VCaP (cell line): ENCODE measurements at regions not wholly inside any gene's neighbourhood (a gene's known extent, or its start where the extent isn't known, plus 50 kb on each side); places are given as distances from the start of the nearest gene placed in this dataset.
"Not testable (repeated sequence)": the region's sequence is repeated elsewhere in the genome, so short reads cannot be mapped to it uniquely, and the experiment has no call there.

Source experiments
- H3K27ac ChIP-seq: fragments of 450-650 bp; 2 replicates; pipeline ENCODE4 v1.5.1; 2017
- TF ChIP-seq, protein P1 (sequence below): fragments of 450-650 bp; conservative IDR thresholded peaks from 2 replicates; pipeline ENCODE4 v1.5.1; 2017; ENCODE audit warnings: mild to moderate bottlenecking, moderate library complexity

DNA sequence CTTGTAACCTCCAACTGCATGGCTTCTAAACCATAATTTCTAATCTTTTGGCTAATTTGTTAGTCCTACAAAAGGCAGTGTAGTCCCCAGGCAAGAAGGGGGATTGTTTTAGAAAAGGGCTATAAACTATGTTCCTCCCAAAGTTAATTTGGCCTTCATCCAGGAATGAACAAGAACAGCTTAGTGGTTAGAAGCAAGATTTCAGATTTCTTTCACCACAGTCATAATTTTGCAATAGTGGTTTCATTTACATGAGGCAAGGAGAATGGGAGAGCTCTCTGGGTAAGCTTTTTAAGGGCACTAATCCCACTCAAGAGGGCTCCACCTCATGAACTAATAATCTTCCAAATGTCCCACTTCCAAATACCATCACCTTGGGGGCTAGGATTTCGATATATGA is 1353.9 kb downstream of the NCAM2 start:
- TF ChIP-seq, protein P1, sequence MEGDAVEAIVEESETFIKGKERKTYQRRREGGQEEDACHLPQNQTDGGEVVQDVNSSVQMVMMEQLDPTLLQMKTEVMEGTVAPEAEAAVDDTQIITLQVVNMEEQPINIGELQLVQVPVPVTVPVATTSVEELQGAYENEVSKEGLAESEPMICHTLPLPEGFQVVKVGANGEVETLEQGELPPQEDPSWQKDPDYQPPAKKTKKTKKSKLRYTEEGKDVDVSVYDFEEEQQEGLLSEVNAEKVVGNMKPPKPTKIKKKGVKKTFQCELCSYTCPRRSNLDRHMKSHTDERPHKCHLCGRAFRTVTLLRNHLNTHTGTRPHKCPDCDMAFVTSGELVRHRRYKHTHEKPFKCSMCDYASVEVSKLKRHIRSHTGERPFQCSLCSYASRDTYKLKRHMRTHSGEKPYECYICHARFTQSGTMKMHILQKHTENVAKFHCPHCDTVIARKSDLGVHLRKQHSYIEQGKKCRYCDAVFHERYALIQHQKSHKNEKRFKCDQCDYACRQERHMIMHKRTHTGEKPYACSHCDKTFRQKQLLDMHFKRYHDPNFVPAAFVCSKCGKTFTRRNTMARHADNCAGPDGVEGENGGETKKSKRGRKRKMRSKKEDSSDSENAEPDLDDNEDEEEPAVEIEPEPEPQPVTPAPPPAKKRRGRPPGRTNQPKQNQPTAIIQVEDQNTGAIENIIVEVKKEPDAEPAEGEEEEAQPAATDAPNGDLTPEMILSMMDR, result no peak
- H3K27ac ChIP-seq, result no peak overlapping the region

DNA sequence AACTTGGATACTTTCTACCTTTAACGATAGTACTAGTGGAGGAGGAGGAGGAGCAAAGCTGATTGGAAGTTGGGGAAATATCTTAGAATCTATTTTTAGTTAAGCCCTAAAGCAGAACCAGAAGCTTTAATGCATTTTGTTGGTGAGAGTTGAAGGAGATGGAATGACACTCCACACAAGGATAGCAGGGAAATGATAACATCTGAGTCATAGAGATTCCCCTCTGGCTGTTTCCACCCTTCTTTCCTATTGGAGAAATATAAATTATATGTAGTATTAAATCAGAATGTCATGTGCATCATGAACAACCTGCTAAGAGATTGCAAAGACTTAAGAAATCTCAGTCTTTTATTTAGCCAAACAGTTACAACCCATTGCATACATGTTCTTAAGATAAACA is 1357.7 kb downstream of the NCAM2 start:
- TF ChIP-seq, protein P1, result no peak

DNA sequence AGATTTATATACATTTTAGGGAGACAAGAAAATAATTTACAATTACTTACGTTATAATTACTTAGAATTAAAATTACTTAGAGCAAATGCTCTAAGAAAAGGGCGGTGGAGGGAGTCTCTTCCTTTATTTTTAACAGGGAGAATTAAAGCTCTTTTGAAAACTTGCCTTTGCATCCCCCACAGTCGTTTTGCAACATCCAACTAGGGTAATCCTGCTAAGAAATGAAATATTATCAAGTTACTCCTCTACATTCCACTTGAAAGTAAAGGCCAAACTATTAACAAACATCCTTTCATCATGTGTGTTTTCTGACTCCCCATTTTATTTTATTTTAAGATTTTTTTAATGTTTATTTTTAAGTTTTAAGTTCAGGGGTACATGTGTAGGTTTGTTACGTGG is 1358.5 kb downstream of the NCAM2 start:
- TF ChIP-seq, protein P1, result no peak
- no peak overlapping the region for H3K27ac ChIP-seq

More for the DNA sequence above, 1357.7 kb downstream of the NCAM2 start:
- H3K27ac ChIP-seq, result no peak overlapping the region

DNA sequence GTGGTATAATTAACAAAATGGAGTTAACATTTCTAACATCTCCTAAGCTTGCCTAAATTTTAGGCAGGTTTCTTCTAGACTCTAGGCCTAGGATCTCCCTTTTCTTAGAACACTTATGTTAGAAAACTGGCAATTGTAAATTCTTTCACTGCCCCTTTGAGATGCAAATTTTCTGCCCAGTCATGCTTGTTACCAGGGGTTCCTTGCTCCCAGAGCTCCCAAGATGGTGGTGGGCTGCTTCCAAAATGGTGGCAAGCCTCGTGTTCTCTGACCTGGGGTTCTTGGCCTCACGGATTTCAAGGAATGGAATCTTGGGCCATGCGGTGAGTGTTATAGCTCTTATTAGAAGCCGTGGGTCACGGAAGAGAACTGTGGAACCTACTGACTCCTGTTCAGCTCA is 1361.4 kb downstream of the NCAM2 start:
- H3K27ac ChIP-seq, result not testable (repeated sequence)

DNA sequence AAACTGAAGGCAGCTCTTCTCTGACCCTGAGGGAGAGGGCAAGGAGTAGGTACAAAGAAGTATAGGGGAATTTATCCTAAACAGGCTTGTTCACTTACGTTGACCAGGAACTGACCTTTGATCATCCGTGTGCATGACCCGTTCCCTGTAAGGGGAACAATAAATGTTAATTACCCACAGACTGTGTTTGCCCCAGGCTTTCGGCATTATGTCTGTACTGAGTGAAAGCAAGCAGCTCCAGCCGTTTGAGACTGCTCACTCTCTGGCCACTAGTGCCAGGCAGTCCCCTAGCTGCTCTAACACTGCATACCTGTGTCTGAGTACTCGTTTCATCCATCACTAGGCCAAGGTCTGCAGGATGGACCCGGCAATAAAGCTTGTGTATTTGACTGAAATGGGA is 1365.3 kb downstream of the NCAM2 start:
- H3K27ac ChIP-seq, result no peak overlapping the region
- TF ChIP-seq, protein P1, result no peak

DNA sequence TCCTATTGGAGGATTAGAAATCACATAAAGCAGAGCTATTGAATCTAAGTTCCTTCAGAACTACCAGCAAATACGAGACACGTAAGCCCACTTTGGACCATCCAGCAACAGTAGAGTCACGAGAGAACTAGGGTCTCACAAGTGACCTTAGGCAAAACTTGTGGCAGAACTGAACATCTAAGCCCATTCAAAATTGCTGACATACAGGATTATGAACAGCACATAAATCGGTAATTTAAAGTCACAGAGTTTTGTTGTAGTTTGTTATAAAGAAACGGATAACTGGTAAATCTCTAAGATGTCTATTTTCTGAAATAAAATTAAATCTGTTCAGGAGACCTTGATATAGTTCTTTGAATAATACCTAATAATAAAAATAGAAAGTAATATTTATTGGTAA is 1366.0 kb downstream of the NCAM2 start:
- no peak overlapping the region for H3K27ac ChIP-seq
- TF ChIP-seq, protein P1, result no peak

DNA sequence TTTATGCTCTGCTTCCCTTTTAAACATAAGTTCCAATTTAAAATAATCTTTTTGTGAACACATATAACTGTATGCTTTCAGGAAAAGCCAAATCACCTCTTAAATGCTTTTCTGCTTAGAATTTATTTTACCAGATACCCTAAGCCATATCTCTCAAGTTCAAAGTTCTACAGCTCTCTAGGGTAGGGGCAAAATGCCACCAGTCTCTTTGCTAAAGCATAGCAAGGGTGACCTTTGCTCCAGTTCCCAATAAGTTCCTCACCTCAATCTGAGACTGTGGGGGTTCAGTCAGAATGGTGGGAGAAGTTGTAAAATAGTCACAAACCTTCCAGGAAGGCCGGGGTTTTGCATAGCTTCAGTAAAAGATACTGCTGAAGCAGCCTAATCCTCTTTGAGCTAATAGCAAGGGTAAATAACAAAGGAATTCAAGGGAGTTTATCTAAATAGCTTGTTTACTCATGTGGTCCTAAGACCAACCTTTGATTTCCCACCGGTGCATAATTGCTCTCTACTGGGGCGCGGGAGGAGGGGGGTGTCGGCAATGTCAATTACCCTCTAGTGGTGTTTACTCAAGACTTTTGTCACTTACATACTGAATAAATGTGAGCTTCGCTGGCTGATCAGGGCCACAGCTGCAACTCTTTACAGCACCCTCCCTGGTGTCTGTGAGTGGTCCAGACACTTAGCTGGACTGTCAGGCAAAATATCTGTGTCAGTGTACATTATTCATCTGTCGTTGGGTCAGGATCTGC is 1376.2 kb downstream of the NCAM2 start:
- no peak overlapping the region for H3K27ac ChIP-seq
- TF ChIP-seq, protein P1, result no peak

DNA sequence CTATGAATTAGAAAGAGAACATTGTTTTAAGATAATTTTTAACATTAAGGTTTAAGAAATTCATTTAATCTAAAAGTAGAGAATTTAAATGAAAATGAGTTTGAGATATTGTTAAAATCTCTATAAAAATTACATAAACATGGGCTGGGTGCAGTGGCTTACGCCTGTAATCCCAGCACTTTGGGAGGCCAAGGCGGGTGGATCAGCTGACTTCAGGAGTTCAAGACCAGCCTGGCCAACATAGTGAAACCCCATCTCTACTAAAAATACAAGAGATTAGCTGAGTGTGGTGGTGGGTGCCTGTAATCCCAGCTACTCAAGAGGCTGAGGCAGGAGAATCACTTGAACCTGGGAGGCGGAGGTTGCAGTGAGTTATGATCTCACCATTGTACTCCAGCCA is 1379.6 kb downstream of the NCAM2 start:
- H3K27ac ChIP-seq, result not testable (repeated sequence)

DNA sequence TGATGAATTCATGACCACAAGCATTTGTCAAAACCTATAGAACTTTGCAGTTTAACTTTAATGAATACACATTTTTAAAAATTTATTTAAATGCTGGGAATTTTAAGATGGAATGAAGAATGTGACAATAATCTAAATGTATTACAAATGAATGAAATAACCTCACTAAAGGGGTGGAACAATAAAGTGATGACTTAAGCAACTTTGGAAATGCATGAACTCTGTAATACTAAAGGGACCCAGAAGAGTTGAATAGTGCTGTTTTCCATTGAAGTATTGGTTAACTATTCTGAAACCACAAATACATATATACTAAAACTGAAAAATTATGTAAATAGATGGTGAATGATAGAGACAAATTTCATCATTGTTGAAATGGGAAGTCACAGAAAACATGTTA is 1395.1 kb downstream of the NCAM2 start:
- TF ChIP-seq, protein P1, result no peak
- H3K27ac ChIP-seq, result no peak overlapping the region
